HG03432 (cell line): ENCODE measurements at regions not wholly inside any gene's neighbourhood (a gene's known extent, or its start where the extent isn't known, plus 50 kb on each side); places are given as distances from the start of the nearest gene placed in this dataset.
"Not testable (repeated sequence)": the region's sequence is repeated elsewhere in the genome, so short reads cannot be mapped to it uniquely, and the experiment has no call there.

Source experiments
- ATAC-seq: cut with Tn5 transposase; IDR thresholded peaks from one replicate; pipeline ENCODE4 v1.9.1; 2021; ENCODE audit warnings: mild to moderate bottlenecking, moderate library complexity; ENCODE audit not compliant: unreplicated experiment

DNA sequence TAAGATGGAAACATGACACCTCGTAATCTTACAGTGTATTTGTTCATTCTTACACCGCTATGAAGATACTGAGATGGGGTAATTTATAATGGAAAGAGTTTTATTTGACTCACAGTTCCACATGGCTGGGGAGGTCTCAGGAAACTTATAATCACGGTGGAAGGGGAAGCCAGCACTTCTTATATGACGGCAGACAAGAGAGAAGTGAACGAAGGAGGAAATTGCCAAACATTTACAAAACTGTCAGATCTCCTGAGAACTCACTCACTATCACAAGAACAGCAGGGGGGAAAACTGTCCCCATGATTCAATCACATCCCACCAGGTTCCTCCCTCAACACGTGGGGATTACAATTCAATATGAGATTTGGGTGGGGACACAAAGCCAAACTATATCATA is 282.3 kb downstream of the HGF start:
- no peak for ATAC-seq

DNA sequence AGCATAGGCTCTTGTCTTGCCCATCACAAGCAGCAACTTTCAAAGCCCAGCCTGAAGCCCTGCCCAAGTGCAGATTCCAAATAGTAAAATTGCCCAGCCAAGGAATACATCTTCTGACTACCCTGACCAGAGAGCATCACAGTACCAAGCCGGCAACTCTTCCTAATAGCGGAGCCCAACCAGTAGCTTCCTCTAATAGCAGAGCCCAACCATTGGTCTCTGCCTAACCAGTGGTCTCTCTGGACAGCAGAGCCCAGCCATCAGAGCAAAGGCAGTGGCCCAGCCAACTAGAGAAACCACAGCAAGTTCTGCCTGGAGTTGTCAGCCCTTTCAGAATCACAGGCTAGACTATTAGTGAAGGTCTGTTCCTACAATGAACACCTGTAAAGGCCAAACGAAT is 285.6 kb downstream of the HGF start:
- ATAC-seq, result no peak

DNA sequence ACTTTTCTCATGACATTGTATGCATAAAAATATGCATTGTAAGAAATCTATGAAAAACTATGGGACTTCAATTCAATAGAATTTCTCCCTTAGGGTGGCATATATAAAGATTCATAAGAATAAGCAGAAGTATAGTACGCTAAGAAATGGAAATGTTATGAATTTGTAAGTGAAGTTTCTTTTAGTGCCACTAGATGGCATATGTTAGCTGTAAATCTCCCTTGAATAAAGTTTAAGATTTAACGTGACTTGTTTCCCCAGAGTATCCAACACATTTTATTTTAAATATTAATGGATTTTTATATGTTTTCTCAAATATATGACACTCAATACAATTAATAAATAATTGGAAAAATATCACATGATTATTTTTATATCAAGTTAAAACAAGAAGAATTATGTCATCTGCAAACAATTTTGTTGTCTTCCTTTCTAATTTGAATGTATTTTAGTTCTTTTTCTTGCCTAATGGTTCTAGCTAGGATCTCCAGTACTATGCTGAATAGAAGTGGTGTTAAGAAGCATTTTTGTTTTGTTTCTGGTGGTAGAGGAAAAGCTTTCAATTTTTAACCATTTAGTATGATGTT is 287.2 kb downstream of the HGF start:
- peak; percentile 55 for ATAC-seq

DNA sequence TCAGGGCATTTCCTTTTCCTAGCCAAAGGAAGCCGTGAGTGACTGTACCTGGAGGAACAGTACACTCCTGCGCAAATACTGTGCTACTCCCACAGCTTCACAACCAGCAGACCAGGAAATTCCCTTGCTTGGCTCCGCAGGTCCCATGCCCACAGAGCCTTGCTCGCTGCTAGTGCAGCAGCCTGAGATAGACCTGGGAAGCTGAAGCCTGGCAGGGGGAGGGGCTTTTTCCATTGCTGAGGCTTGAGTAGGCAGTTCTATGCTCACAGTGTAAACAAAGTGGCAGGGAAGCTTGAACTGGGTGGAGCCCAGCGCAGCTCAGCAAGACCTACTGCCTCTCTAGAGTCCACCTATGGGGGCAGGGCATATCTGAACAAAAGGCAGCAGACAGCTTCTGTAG is 291.2 kb downstream of the HGF start:
- ATAC-seq, result no peak

DNA sequence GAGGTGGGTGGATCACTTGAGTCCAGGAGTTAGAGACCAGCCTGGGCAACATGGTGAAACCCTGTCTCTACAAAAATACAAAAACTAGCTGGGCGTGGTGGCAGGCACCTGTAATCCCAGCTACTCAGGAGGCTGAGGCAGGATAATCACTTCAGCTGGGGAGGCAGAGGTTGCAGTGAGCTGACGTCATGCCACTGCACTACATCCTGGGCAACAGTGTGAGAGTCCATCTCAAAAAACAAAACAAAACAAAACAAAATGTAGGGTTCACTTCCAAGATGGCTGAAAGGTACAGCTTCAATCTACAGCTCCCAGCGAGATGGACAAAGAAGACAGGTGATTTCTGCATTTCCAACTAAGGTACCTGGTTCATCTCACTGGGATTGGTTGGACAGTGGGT is 291.6 kb downstream of the HGF start:
- ATAC-seq, result not testable (repeated sequence)

DNA sequence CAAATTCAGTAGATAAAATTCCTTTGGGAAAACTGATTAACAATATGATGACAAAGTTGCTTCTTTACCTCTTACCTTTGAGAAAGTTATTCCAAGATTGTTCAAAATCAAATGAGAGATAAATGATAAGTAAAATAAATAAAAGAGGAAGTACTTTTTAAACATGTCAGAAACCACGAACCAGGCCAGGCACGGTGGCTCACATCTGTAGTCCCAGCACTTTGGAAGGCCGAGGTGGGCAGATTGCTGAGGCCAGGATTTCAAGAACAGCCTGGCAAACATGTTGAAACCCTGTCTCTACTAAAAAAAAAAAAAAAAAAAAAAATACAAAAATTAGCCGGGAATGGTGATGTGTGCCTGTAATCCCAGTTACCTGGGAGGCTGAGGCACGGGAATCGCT is 296.6 kb downstream of the HGF start:
- no peak for ATAC-seq

DNA sequence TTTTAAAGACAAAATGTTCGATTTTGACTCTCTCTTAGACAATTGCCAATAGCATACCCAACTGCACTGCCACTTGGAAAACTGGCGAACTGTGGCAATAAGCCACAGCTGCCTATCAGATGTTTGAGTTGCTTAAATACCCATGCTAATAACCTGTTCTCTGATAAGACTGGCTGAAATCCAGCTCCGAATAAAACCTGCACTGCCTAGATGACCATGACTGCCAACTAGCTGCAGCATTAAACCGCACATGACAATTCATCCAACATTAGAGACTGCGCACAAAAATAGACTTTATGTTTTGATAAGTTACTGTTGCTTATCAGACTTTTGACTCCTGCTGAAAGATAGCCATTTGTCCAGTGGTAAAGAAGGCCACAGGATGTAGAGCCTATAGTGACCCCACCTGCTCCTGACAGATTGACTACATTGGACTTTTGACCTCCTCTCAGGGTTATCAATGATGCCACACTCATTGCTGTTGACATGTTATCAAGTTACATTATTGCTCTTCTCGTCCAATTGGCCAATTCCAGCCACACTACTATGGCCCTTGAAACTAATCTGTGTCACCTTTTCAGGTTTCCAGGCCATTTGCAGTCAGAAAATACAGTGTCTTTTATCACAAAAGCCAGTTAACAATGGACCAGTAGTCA is 299.0 kb downstream of the HGF start:
- ATAC-seq, result no peak

DNA sequence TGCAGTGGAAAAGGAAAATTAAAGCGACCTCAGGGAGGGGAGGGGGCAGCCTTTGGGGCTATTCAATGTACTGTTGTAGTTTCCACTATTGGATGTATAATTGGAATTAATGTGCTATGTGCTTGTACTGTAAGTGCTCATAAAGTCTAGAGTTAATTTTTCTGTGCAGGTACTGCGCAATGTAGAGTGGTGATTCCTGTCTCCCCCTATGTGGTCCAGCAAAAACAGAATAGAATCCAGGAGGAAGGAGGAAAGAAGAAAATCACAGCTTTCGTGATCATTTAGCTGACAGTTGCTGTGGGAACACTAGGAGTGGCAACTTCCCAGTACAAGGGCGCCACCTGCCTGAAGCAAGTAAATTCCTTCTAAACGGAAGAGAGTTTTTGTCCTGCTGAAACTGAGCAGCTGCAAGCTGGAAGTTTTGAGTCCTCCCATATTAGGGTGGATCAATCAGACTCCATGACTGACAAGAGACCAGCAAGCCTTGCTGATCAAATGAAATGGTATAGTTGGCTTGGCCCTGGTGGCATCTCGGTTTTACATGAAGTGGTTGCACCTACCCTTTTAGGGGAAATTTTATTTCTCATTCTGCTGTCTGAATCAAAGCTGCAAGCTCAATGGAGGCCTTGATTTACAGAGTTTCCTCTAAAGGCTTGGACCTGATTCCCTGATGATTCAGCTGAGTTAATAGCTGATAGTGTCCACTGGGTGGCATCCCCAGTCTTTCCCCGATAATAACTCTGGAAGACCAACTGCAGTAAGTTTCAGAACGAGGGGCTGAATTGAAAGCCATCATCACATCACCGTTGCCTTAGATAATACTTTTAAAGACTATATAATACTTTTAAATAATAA is 299.8 kb downstream of the HGF start:
- ATAC-seq, result peak; percentile 69

DNA sequence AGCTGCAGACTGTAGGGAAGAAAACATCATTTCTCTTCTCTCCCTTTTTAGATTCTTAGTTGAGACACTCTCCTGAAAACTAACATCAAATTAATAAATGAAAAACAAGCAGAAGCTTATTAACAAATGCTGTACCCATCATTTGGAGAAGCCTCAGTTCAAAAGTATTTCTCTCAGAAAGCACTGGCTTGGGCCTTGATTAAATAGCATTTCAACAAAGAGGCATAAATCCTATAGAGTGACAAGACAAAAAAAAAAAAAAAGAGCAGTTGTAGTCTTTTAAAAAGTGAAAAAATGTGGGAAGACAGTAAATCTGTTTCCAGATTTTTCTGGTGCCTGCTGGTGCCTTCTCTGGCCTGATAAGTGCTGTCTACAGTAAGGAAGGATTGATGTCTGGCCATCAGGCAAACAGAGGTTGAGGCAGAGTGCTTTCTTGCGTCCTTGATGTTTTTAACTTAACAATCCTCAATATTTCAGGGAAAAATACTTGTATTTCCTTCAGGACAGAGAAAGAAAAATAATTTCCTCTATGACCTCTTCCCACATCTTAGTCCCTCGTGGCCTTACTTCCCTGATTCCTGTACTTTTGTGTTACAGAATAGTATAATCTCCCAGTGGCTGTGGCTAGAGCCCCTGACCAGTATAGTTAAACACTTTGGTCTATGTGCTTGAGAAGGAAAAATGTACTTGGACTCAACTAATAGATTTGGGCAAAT is 300.5 kb downstream of the HGF start:
- peak; percentile 11 for ATAC-seq

DNA sequence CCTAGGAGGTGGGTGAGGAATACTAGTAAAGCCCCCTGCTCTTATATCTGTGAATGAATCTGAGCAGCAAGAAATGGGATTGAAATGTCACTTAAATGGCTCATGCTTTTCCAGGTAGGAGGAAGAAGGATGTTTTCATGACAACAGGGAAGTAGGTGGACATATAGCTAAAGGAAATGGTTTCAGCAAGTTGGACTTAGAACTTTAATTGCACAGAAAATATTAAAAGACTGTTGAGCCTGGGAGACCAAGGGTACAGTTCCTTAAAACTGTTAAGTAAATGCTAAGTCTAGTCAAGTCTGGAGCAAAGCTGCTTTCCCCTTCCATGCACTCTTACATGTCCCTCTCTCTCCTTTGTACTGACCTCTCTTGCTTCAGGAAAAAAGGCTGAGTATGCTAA is 301.3 kb downstream of the HGF start:
- ATAC-seq, result no peak

DNA sequence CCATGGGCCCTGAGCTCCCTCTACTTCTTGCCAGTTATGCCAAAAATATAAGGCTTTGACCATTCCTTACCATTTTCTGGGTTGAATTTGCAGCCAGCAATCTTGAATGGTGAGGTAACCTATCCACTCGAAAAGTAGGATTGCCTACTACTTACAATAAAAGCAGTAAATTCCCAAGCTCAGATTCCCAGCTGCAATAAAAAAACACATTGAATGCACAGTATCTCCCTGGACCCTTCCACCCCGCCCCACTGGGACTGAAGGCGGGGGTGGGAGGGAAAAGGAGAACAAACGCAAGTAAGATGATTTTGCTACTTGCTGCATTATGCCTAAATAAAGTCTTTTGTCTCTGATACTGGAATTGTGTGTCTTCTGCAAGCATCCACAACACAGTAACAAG is 301.9 kb downstream of the HGF start:
- no peak for ATAC-seq

DNA sequence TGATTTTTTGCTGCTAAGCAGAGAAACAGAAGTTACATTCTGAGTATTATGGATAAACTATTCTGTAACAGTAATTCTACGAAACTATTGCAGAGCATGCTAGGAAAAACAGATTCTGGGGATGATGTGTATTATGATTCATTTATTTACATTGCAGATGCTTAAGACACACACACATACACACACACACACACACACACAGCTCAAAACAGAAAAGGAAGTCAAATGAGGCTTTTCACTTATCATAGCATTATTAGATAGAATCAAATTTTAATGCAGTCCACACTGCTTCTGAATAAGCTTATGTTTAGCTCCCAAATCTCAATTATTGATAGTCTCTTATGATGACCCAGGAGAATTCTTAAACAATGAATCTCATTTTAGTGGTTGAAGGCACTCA is 307.2 kb downstream of the HGF start:
- ATAC-seq, result no peak

DNA sequence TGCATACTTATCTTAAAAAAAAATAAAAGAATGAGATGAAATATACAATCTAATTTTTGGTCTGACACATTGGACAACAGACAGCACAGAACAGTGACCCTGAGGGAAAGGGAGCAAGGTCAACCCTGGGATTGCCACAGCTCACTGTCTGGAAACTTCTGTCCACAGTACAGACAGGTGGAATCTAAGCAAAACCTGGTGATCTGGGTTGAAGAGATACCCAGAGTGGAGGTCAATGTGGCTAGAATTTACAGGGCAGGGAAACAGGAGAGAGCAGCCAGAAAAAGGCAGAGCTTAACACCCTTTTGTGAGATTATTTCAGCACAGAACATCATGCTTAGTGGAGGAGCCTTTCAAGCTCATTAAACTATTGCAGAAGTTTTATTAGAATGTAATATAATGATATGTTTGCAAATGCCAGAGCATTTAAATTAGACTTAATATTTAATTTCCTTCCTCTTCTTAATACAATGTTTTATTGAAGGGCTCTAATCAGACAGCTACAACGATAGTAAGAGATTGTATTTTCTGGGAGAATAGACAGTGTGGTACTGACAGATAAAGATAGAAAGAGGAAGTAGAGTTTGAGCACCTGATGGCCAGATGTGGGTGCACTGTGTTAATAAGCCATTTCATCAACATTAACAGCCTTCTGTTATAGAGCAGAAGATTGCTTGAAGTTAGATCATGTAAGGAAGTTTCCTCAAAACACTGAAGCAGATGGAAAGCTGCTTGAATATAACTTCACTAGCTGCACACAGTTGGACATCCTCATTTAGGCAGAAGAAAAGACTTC is 309.4 kb downstream of the HGF start:
- no peak for ATAC-seq

DNA sequence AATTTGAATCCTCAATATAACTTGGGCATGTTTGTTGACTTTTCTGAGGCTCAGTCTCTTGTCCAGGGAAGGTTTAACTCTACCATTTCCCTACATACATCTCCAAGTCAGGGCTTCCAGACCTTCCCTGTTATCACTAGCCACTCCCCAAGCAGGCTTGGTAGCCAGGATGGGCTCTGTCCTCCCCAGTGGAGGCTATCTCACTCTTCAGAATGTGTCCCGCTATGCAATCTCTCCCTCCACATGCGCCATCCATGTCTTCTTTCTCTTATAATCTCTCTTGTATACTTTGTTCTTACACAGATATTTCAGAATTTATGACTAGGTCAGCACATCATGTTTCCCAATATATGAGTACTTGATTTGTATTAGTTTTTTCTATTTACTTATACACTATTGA is 310.4 kb downstream of the HGF start:
- ATAC-seq, result no peak

DNA sequence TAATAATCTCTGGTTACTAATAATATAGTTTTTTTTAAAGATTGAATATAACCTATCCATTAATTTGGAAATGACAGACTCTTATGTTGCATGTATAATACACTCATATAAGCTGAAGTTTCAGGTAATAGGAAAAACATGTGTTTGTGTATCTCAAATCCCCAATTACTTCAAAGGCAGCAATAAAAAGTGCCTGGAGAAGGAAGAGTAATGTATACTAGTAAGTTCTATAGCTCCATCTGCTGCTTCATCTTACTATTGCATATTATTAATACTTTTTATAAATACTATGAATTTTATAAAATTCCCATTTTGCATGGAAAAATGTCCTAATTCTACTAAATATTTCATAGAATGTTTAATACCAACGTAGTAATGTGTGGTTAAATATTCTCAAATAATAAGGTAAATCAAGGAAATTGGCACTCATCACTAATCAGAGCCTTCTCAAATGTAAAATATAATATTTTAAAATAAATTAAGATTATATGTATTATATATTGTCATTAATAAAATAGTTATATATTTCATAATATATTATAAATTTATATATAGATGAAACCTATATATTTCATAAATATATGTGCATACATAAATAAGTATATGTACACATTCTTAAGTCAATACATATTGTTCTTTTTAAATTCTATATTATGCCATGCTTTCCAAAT is 311.9 kb downstream of the HGF start:
- no peak for ATAC-seq

DNA sequence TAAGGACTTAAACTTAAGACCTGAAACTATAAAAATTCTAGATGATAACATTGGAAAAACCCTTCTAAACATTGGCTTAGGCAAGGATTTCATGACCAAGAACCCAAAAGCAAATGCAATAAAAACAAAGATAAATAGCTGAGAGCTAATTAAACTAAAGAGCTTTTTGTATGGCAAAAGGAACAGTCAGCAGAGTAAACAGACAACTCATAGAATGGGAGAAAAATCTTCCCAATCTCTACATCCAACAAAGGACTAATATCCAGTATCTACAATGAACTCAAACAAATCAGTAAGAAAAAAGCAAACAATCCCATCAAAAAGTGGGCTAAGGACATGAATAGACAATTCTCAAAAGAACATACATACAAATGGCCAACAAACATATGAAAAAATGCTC is 316.1 kb downstream of the HGF start:
- not testable (repeated sequence) for ATAC-seq

DNA sequence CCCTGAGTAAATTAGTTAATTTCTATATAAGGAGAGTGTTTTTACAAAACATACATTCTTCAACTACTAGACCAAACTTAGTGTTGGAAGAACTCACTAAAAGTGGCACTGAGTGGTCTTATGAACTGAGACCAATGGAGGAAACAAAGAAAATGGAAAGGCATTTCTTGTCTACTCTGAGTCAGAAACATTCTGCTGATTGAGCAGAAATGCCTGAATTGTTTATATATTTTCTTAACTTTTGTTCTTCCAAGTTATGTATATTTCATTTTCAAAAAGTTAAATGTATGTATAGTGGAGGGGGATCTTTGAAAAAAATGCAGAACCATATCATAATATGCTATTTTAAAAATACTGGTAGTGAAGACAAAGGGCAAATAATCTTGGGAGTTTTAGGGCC is 320.7 kb downstream of the HGF start:
- ATAC-seq, result no peak

DNA sequence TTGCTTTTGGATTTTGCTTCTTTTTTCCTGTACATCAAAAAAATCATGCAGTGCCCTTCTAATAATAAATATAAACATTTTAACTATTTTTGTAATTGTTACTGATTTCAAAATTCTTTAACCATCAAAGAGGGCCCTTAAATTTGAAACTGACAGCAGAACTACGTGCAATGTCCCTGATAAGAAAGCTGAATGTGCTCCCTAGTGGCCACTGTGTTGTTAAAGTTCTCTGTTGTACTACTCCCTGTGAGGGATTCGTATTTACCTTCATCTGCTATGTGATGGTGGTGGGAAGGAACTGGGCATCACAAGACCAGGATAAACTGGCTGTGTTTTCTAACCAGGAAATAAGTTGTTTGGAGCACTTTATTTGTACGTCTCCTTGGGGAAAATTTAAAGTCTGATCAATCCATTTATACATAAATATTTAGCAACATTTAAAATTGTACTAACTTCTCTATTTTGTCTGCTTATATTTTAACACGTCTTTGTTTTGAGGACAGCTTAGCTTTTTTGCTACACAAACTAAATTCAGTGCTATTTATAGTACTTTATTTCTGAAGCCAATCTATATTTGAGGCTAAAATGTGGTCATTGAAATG is 322.4 kb downstream of the HGF start:
- ATAC-seq, result peak; percentile 49

DNA sequence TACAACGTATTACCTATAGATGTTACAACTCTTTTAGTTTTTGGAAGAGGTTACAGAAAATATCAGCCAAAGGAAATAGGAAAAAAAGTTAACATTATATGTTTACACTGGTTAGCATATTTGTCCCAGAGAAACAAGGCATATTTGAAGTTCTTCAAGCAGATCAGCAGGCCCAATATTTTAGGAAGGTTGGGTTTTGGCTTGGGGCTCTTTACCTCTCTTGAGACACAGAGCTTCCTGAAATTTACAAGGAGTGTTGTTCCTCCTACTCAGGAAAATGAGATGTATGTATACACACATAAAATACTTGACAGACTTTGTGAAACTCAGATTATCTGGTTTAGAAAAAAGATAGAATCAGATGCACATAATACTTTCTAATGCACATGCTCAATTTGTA is 323.6 kb downstream of the HGF start:
- ATAC-seq, result no peak

DNA sequence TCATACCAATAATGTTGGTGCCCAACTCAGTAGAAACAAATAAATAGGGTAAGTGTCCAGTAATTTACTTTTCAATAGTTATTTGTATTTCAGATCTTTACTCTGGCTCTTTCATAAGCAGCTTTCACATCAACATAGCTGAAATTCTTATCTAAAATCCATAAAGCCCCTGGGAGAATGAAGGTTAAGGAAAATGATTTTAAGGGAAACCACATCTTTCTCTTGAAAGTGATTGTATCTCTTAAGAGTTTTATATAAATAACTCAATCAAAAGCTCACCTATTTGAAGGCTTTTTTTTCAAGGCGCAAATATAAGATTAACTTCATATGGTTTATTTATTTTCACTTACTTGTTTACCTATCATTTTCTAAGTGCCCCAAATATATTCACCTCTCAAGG is 324.4 kb downstream of the HGF start:
- no peak for ATAC-seq
